ENCODE measurements at regions not wholly inside any gene's neighbourhood (a gene's known extent, or its start where the extent isn't known, plus 50 kb on each side); places are given as distances from the start of the nearest gene placed in this dataset.

GRCh38 chr6:27128311-27129094 lies 119.0 kb upstream of the PRSS16 start:
- TF ChIP-seq, protein P1, sequence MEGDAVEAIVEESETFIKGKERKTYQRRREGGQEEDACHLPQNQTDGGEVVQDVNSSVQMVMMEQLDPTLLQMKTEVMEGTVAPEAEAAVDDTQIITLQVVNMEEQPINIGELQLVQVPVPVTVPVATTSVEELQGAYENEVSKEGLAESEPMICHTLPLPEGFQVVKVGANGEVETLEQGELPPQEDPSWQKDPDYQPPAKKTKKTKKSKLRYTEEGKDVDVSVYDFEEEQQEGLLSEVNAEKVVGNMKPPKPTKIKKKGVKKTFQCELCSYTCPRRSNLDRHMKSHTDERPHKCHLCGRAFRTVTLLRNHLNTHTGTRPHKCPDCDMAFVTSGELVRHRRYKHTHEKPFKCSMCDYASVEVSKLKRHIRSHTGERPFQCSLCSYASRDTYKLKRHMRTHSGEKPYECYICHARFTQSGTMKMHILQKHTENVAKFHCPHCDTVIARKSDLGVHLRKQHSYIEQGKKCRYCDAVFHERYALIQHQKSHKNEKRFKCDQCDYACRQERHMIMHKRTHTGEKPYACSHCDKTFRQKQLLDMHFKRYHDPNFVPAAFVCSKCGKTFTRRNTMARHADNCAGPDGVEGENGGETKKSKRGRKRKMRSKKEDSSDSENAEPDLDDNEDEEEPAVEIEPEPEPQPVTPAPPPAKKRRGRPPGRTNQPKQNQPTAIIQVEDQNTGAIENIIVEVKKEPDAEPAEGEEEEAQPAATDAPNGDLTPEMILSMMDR (IDR thresholded peaks at IDR 0.05; ENCODE audit: low read length), result no peak
- TF ChIP-seq EZH2 (IDR thresholded peaks at IDR 0.05; ENCODE audit: borderline replicate concordance, low read length), result no peak

Data from OCI-LY1 (cell line).